NK-92 treated with Interleukin-12 subunit alpha and Interleukin-12 subunit beta, amount 100 ng/mL, for 24 hours (cell line): ENCODE measurements at regions not wholly inside any gene's neighbourhood (a gene's known extent, or its start where the extent isn't known, plus 50 kb on each side); places are given as distances from the start of the nearest gene placed in this dataset.

Source experiments
- DNase-seq: peaks from one replicate; lab custom pipeline; 2025; lab: John Stamatoyannopoulos, UW

DNA sequence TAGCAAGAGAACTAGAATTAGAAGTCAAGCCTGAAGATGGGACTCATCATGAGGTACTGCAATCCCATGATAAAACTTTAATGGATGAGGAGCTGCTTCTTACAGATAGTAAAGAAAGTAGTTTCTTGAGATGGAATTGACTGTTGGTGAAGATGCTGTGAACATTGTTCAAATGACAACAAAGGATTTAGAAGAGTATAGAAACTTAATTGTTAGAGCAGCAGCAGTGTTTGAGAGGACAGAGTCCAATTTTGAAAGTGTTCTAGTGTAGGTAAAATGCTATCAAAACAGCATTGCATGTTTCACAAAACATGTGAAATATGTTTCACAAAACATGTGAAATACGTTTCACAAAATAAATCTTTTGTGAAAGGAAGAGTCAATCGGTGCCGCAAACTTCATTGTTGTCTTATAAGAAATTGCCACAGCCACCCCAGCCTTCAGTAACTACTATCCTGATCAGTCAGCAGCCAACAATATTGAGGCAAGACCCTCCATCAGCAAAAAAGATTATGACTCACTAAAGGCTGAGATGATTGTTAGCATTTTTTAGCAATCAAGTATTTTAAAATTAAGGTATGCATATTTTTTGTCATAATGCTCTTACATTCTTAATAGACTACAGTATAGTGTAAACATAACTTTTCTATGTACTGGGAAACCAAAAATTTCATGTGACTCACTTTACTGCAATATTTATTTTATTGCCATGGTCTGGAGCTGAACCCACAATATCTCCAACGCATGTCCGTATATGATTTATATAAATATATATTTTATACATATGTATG is 173.4 kb upstream of the BMP4 start:
- no peak for DNase-seq

- DNase-seq: no peak
These were observed 175.9 kb upstream of the BMP4 start for GRCh38 chr14:54132496-54132895.

- DNase-seq: no peak
These were observed 177.3 kb upstream of the BMP4 start for GRCh38 chr14:54133896-54134295.

DNA sequence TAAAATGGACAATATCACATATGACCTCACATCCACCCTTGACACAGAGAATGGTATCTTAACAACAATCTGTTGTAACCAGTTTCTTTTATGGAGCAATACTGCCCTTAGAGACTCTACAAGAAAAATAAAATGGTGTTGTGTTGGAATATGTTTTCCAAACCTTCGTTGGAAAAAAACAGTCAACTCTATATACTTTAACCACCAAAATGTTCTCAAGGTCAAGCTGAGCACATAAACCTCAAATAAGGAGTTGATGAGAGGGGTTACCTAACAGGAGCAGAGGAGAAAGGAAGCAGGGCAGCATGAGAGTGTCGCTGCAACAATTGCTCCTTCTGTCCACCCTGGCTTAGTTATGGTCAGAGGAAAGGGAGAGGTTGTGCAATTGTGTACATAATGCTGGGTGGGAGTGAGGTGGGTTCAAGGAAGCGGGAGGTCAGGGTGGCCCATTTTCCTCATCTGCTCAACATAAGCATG is 179.2 kb upstream of the BMP4 start:
- DNase-seq: no peak

DNA sequence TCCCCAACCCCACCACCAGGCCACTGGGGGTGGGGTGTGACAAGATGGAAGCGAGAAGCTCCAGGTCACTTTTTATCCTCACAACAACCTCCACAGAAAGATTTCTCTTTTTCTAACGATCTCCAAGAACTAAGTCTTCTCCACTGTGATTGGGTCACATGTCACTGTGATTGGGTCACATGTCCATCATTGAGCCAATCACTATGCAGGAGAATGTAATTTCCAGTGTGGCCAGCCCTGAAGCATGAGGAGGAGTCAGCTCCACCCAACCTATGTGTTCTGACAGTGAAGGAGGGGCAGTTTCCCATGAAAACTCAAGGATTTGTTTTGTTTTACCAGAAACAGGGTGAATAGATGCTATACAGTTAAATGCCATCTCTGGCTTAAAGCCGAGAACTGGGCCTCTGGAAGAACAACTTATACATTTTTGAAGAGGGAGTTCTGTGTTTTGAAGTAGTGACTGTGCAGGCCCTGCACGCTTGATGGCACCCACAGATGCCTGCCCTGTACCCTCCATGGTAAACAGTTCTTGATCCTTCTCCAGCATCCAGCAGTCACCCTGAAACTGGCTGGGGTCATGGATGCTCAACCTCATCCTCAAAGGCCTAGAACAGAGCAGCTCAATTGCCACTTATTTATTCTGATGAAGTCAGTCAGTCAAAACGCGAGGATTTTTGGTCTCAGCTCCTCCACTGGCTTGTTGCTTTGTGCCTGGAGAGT is 180.4 kb upstream of the BMP4 start:
- DNase-seq: no peak

DNA sequence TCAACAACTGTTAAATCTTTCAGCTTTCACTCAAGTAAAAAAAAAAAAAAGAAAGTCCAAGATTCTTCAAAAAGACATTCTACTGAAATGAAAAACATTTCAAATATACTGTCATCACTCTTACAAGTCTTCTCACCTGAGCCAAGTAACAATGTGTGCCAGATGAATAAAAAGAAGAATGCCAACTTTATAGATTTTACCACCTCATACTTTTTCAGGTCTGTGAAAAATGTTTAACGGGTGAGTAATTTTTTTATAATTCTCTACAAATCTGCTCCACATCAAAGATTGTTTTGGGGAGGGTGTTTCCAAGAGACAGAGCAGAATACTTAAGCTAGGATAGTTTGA is 181.0 kb upstream of the BMP4 start:
- DNase-seq: no peak

- no peak for DNase-seq
These were observed 181.4 kb upstream of the BMP4 start for GRCh38 chr14:54138024-54138353.

GRCh38 chr14:54138354-54139038 is 181.9 kb upstream of the BMP4 start:
- DNase-seq: no peak

- DNase-seq: no peak
These were observed 183.9 kb upstream of the BMP4 start for GRCh38 chr14:54140551-54140950.

- no peak for DNase-seq
These were observed 190.0 kb upstream of the BMP4 start for GRCh38 chr14:54146601-54147000.

- no peak for DNase-seq
These were observed 190.7 kb upstream of the BMP4 start for GRCh38 chr14:54147282-54147681.

- DNase-seq: no peak
These were observed 191.1 kb upstream of the BMP4 start for GRCh38 chr14:54147758-54148157.

DNA sequence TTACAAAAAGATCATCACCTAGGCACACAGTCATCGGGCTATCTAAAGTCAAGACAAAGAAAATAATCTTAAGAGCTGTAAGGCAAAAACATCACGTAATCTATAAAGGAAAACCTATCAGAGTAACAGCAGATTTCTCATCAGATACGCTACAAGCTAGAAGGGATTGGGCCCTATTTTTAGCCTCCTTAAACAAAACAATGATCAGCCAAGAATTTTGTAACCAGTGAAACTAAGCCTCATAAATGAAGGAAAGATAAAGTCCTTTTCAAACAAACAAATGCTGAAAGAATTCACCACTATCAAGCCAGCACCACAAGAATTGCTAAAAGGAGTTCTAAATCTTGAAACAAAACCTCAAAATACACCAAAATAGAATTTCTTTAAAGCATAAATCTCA is 191.6 kb upstream of the BMP4 start:
- DNase-seq: no peak

- DNase-seq: no peak
These were observed 195.7 kb upstream of the BMP4 start for GRCh38 chr14:54152351-54152750.

GRCh38 chr14:54166049-54166950 is 209.7 kb upstream of the BMP4 start:
- DNase-seq: no peak

GRCh38 chr14:54168489-54168888 is 211.9 kb upstream of the BMP4 start:
- no peak for DNase-seq

DNA sequence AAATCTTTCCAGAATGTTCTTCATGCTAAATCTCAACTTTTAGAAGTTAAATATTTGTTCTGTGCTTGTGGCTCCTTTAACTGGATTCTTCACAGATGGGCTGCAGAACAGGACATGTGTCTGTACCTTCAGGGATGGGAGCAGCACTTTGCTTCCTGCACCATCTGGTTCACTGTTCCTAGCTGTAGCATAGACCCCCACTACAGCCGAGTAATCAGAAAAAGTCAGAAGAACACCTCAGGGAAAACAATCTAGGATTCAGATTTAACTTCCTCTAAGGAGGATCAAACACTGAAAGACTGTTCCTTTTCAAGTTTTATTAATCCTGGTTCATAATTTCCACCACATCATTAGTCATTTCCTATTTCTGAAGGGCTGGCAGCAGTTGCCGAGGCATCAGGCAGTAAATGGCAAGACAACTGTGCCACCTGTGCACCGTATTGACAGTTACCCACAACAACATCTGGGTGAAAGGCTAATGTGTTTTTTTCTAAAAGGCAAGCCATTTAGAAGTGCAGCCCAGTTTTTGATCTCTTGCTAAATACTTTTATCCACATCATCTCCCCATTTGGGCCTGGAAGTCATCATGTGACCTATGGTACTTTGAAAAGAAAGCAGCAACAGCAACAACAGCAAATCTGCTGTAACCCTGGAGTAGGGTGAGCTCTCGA is 212.8 kb upstream of the BMP4 start:
- no peak for DNase-seq

DNA sequence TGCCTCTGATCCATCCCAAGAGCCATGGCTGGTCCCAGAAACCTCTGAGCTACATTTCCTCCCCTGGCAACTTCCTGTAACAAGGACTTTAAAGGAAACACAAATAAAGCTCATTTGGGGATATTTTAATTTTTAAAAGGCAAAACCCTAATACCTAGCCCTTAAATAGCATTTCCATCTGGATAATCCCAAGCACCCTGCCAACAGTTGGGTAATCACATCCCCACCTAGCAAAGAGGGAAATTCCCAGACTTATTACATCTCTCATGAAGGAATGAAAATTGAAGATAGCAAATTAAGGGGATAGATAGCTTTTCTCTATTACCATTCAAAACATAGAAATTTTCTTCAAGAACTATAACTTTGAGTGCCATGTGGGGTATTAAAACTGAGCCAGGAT is 213.7 kb upstream of the BMP4 start:
- no peak for DNase-seq

GRCh38 chr14:54172114-54172513 is 215.5 kb upstream of the BMP4 start:
- no peak for DNase-seq

- DNase-seq: no peak
These were observed 215.9 kb upstream of the BMP4 start for GRCh38 chr14:54172562-54172961.

GRCh38 chr14:54173802-54174201 is 217.2 kb upstream of the BMP4 start:
- no peak for DNase-seq

- DNase-seq: no peak
These were observed 217.8 kb upstream of the BMP4 start for GRCh38 chr14:54174457-54174856.
